Esophagus squamous epithelium (tissue), 5 donors: ENCODE measurements at regions not wholly inside any gene's neighbourhood (a gene's known extent, or its start where the extent isn't known, plus 50 kb on each side); places are given as distances from the start of the nearest gene placed in this dataset.

Source experiments
- DNase-seq: peaks from one replicate; lab custom pipeline; 2025; lab: John Stamatoyannopoulos, UW
- H3K27ac ChIP-seq, 4 donors: fragments of 200-600 bp; sonication (generic); one replicate each; pipeline ENCODE4 v1.5.1; 2016 to 2019; ENCODE audit warnings: mild to moderate bottlenecking in 1 of 4
- H3K27me3 ChIP-seq, 4 donors: fragments of 200-600 bp; sonication (generic); 1 replicate in 3 of 4; 2 replicates in 1 of 4; pipeline versions ENCODE4 v1.5.1 to v1.6.0; 2017 to 2021; ENCODE audit warnings: antibody characterized with exemption in 1 of 4
- H3K36me3 ChIP-seq, 3 donors: fragments of 200-600 bp; sonication (generic); one replicate each; pipeline ENCODE4 v1.5.1; 2016 to 2019
- H3K4me1 ChIP-seq, 3 donors: fragments of 200-600 bp; sonication (generic); one replicate each; pipeline ENCODE4 v1.5.1; 2017 to 2019
- H3K4me3 ChIP-seq, 4 donors: fragments of 200-600 bp; sonication (generic); 1 replicate in 3 of 4; 2 replicates in 1 of 4; pipeline ENCODE4 v1.5.1; 2016 to 2019; ENCODE audit warnings: mild to moderate bottlenecking in 2 of 4, moderate library complexity in 1 of 4
- H3K9me3 ChIP-seq, 3 donors: fragments of 200-600 bp; sonication (generic); one replicate each; pipeline ENCODE4 v1.5.1; 2016 to 2019
- POLR2A ChIP-seq, 4 donors: fragments of 450-650 bp; IDR thresholded peaks; one replicate each; pipeline ENCODE4 v1.6.1; 2017; ENCODE audit warnings: antibody characterized with exemption in 4 of 4, mild to moderate bottlenecking in 4 of 4, moderate library complexity in 3 of 4
- WGBS, 2 donors: methylation state at CpG; one replicate each; pipeline ENCODE4 v1.1.5; 2018; 5-methylcytosine and 5-hydroxymethylcytosine counted together
- intact Hi-C: fragments of 100-400 bp; cut with DNase I; formaldehyde crosslinking; loops from one replicate; pipeline ENCODE4 v1.15.0; 2022
- TF ChIP-seq, protein P1 (sequence below), 6 experiments: fragments of 450-650 bp in 4 of 6; fragments of 200-600 bp in 2 of 6; sonication (generic) in 2 of 6; IDR thresholded peaks; one replicate each; pipeline ENCODE4 v1.5.1; 2016 to 2019; ENCODE audit warnings: antibody characterized with exemption in 6 of 6, mild to moderate bottlenecking in 4 of 6, moderate library complexity in 4 of 6
- donor health status: DM: yes; HTN: yes; CAD: no.

DNA sequence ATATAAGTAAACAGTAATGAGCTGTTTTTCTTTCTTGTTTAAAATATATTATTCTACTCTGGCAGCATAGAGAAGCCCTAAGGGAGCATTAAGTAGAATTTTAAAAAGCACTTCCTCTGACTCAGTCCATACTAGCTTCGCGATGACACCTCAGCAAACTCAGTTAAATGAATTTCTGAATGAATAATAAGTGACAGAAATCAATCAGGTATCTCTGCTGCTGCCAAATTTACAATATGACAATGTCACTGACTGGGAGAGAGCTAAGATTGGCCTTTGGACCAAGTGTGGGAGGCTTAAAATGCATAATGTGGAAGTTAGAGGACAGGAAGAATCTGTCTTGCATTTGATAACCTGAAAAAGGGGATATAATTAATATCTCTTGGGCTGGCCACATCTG, 296.1 kb downstream of the HHIPL2 start:
- Histone ChIP-seq H3K36me3 (no peaks in the 10 kb centered on the region), H3K9me3 (no peaks in the 10 kb centered on the region), H3K27me3 (no peaks in the 10 kb centered on the region), H3K27ac (no peak overlapping the region), H3K4me1 (peaks cover 0 to 16% (median 0%) of the 10 kb centered on the region in 3 donors), H3K4me3 (no peak overlapping the region)
- TF ChIP-seq POLR2A (IDR thresholded peaks at IDR 0.05) = no peak
- TF ChIP-seq, protein P1, sequence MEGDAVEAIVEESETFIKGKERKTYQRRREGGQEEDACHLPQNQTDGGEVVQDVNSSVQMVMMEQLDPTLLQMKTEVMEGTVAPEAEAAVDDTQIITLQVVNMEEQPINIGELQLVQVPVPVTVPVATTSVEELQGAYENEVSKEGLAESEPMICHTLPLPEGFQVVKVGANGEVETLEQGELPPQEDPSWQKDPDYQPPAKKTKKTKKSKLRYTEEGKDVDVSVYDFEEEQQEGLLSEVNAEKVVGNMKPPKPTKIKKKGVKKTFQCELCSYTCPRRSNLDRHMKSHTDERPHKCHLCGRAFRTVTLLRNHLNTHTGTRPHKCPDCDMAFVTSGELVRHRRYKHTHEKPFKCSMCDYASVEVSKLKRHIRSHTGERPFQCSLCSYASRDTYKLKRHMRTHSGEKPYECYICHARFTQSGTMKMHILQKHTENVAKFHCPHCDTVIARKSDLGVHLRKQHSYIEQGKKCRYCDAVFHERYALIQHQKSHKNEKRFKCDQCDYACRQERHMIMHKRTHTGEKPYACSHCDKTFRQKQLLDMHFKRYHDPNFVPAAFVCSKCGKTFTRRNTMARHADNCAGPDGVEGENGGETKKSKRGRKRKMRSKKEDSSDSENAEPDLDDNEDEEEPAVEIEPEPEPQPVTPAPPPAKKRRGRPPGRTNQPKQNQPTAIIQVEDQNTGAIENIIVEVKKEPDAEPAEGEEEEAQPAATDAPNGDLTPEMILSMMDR (IDR thresholded peaks at IDR 0.05) = no peak
- DNase-seq = no peak
- 38 to 65% methylated on average over 2 of the region's 2 CpGs for WGBS, 2 donors
- intact Hi-C loops = no loop called here

DNA sequence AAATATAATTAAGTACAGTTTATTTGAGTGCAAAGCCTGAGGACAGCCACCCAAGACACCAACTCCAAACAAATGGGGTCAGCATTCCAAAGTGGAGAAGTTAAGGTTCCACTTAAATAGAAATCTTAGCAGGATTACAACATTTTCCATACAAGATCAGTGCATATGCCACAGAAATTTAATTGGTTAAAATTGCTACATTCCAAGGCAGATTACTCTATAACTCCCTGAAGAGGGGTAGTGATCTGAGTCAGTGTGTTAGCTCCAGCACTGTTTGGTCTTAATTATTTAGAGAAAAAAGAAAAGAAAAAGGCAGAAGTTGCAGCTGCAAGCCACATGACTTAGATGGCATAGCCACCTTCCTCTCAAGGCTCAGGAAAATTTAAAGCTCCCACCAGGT, 297.5 kb downstream of the HHIPL2 start:
- Histone ChIP-seq H3K27ac (no peak overlapping the region), H3K9me3 (no peaks in the 10 kb centered on the region), H3K36me3 (no peaks in the 10 kb centered on the region), H3K4me1 (peaks cover 0 to 4% (median 0%) of the 10 kb centered on the region in 3 donors), H3K27me3 (no peaks in the 10 kb centered on the region), H3K4me3 (no peak overlapping the region)
- DNase-seq = no peak
- intact Hi-C loops = no loop called here
- TF ChIP-seq, protein P1 (IDR thresholded peaks at IDR 0.05) = no peak
- TF ChIP-seq POLR2A (IDR thresholded peaks at IDR 0.05) = no peak

DNA sequence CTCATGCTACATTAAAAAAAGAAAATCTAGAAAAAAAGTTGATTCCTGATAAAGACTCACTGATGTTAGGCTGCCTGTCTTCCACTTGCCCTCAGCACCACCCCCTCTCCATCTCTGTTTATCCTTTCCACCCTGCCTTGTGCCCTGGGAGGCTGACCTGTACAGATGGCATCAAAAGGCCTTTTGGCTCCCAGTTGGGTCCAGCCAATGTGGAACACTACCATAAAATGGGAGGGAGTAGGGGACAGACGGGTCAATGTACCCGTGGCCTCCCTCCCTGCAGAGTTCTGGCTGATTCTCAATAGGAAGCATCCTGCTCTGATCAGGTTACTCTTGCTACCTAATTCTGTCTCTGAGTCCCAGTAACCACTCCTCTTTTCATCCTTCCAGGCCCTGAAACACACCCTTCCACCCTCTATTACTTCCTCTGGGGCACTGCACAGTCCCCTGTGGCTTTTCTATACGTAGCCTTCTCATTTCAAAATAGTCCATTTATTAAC, 300.0 kb downstream of the HHIPL2 start:
- intact Hi-C loops = no loop called here
- TF ChIP-seq POLR2A (IDR thresholded peaks at IDR 0.05) = no peak
- TF ChIP-seq, protein P1 (IDR thresholded peaks at IDR 0.05) = no peak
- Histone ChIP-seq H3K4me1 (peaks cover 0 to 7% (median 0%) of the 10 kb centered on the region in 3 donors), H3K9me3 (no peaks in the 10 kb centered on the region), H3K36me3 (no peaks in the 10 kb centered on the region), H3K27ac (no peak overlapping the region), H3K27me3 (no peaks in the 10 kb centered on the region), H3K4me3 (no peak overlapping the region)
- 55 to 72% methylated on average over 3 of the region's 3 CpGs for WGBS, 2 donors
- no peak for DNase-seq

DNA sequence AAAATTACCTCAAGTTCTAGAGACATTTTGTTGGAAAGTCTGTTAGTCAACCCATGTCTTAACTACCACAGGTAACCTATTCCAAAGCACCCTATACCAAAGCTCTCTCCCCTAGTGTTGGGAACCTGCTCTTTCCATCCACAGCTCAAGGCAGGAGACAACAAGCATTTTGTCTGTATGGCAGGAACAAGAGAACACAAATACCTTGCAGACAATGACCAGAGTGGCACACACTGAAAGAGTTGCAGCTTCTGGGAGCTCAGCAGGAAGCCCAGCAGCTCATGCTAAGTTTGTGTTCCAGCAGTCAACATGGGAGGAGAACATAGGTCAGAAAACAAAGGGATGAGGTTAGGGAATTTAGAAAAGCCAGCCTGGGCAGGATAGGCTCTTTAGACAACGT, 300.8 kb downstream of the HHIPL2 start:
- intact Hi-C loops = no loop called here
- Histone ChIP-seq H3K27ac (no peak overlapping the region), H3K27me3 (no peaks in the 10 kb centered on the region), H3K36me3 (no peaks in the 10 kb centered on the region), H3K9me3 (no peaks in the 10 kb centered on the region), H3K4me3 (no peak overlapping the region), H3K4me1 (peaks cover 0 to 7% (median 0%) of the 10 kb centered on the region in 3 donors)
- WGBS, 2 donors = 18 to 20% methylated on average over 1 of the region's 1 CpG
- TF ChIP-seq, protein P1 (IDR thresholded peaks at IDR 0.05) = no peak
- TF ChIP-seq POLR2A (IDR thresholded peaks at IDR 0.05) = no peak
- no peak for DNase-seq

DNA sequence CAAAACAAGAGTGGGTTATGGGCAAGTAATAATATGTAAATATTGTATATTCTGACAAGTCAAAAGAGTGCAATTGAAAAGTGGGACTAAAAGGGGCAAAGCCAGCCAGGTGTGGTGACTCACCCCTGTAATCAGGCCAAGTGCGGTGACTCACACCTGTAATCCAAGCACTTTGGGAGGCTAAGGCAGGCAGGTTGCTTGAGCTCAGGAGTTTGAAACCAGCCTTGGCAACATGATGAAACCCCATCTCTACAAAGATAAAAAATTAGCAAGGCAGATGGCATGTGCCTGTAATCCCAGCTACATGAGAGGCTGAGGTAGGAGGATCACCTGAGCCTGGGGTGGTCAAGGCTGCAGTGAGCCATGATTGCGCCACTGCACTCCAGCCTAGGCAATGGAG, 304.0 kb downstream of the HHIPL2 start:
- WGBS, 2 donors = 36 to 44% methylated on average over 2 of the region's 2 CpGs
- no peaks in the 10 kb centered on the region for H3K27me3 ChIP-seq
- no peaks in the 10 kb centered on the region for H3K36me3 ChIP-seq
- DNase-seq = no peak
- intact Hi-C loops = no loop called here
- no peaks in the 10 kb centered on the region for H3K9me3 ChIP-seq
- no peak overlapping the region for H3K27ac ChIP-seq
- TF ChIP-seq, protein P1 (IDR thresholded peaks at IDR 0.05) = no peak
- TF ChIP-seq POLR2A (IDR thresholded peaks at IDR 0.05) = no peak
- H3K4me1 ChIP-seq = peaks cover 0 to 20% (median 4%) of the 10 kb centered on the region in 3 donors
- H3K4me3 ChIP-seq = no peak overlapping the region
